ENCODE measurements at regions not wholly inside any gene's neighbourhood (a gene's known extent, or its start where the extent isn't known, plus 50 kb on each side); places are given as distances from the start of the nearest gene placed in this dataset.

DNA sequence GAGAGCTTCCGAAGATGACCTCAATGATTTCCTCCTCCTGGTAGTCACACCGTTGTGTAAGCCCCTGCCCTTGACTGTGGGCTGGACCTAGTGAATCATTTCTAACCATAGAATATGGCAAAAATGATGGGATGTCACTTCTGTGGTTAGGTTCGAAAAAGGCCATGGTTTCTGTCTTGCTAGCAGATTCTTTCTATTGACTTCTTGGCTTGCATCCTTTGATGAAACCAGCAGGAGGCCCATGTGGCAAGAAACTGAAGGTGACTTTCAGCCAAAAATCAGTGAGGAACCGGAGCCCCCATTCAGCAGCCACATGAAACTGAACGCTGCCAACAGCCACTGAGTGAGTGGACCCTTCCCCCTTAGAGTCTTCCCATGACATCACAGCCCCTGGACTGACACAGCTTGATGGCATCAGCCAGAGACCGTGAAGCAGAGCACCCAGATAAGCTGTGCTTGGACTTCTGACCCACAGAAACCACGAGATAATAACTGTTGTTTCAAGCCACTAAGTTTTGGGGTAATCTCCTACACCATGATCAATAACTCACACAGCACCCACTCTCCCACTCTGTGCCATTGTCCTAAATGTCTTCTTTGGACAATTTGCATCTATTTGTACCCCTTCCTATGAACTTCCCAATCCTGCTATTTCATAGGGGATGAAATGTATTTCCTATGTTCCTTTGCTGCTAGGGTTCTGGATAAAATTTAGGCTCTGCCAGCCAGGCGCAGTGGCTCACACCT, 148.0 kb upstream of the STX18 start:
- DNase-seq, result peak; percentile 31

DNA sequence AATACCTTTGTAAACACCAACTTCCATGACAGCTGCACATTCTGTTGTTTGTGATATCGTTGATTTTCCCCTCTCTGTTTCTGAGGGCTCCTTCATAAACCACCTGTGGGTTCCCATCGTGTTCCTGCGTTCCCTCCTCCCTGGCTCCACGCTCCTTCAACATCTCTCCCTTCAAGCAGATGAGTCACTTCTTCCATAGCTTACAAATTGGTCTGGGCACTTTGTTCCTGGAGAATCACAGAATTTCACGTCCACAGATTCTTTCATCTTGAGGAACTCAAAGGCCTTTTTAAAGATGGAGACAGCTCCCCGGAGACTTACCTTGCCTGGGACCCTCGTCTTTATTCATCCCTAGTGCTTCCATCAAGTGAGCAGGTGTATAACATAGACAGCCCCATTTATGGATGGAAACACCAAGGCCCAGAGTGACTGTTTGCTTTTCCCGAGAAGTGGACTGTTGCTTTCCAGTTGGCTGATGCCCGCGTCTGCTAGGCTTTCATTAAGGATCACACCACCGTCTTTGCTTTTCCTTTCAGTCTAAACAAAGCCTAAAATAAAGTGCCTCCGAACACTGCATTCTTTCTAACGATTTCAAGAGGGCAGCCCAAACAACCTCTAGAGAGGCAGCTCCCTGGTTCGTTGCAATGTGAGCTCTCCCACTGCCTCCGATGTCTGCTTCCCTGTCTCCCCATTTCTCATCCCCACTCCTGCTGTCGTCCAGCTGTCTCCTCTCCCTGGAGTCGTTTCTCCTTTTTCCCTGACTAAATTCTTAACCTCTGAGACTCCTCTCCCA, 146.3 kb upstream of the STX18 start:
- DNase-seq, result no peak

GRCh38 chr4:4687100-4687499, 145.3 kb upstream of the STX18 start:
- no peak for DNase-seq

GRCh38 chr4:4685810-4686795, 144.3 kb upstream of the STX18 start:
- DNase-seq, result no peak

- no peak for DNase-seq
Observed at GRCh38 chr4:4681653-4682052, 139.8 kb upstream of the STX18 start.

GRCh38 chr4:4680758-4681157, 138.9 kb upstream of the STX18 start:
- DNase-seq, result no peak

- DNase-seq, result no peak
Observed at GRCh38 chr4:4680243-4680642, 138.4 kb upstream of the STX18 start.

GRCh38 chr4:4677556-4678522, 136.0 kb upstream of the STX18 start:
- no peak for DNase-seq

GRCh38 chr4:4675641-4676040, 133.8 kb upstream of the STX18 start:
- DNase-seq, result no peak

DNA sequence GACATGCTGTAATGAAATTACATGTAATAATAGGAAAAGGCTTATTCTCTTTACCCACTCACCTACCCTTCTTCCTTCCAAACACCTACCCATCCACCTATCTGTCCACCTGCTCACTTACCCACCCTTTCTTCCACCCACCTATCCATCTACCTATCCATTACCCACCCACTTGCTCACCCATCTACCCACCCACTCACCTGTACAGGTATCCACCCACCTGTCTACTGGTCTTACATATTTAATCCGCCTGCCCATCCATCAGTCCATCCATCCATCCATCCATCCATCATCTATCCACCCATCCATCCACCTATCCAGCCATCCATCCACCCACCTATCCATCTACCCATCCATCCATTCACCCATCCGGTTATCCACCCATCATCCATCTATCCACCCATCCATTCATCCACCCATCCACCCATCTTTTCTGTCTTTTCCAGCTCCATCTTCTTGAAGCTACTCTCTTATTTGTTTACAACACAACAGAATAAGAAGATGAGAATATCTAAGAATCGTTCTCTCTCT, 133.3 kb upstream of the STX18 start:
- no peak for DNase-seq

DNA sequence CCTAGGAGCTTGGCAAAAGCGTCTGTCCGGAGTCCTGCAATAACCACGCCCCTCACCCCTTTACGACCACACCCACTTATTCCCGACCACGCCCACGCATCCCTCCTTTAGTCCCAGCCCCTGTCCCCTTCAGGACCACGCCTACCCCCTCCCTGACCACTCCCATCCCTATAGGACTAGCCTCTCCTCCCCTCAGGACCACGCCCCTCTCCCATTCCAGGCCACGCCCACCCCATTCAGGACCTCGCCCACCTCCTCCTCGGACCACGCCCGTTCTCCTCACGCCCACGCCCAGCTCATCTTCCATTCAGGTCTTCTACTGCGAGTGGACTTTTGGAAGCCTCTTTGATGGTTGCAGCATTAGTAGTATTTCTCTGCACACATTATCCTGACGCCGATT, 131.2 kb upstream of the STX18 start:
- DNase-seq, result no peak

DNA sequence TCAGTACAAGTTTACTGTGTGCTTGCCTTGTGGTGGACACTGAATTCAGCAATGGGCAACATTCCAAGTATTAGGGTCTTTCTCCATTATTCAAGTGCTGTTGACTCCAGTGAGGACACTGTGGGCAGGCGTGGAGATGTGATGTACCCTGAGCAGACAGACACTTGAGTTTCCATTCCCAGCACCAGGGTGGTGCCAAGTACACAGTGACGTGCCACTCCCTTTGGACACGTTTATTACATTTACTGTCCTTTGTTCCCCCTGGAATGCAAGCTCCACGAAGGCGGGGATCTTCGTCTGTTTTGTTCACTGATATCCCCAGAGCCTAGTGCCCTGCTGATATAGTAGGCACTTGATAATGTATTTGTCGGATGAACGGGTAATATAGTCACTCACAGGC, 130.6 kb upstream of the STX18 start:
- no peak for DNase-seq

DNA sequence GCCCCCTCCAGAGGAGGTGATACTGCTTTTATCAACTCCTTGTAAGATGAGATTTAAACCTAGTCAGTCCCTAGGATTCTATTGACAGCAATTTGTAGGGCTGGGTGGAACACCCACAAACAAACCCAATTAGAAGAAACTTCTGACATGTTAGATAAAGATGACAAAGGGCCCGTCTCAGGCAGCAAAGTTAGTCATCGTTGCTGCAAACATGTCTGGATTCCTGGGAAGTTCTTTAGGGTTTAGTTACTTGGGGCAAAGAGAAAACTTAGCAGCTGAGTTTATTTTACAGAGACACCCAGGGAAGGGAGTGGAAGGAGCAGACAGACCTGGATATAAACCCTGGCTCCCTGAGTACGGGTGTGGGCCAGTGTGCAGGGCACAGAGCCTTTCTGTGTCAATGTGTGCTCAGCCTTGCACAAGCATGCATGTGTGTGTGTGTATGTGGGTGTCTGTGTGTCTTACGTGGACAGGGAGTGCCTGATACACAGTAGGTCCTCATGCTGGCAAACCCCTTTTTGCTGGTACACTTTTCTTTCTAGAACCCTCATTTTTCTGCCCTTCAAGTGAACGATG, 130.0 kb upstream of the STX18 start:
- DNase-seq, result no peak

GRCh38 chr4:4670869-4671268, 129.0 kb upstream of the STX18 start:
- no peak for DNase-seq

- DNase-seq, result no peak
Observed at GRCh38 chr4:4668355-4669210, 126.7 kb upstream of the STX18 start.

GRCh38 chr4:4667622-4668081, 125.8 kb upstream of the STX18 start:
- no peak for DNase-seq

- DNase-seq, result no peak
Observed at GRCh38 chr4:4666693-4667621, 125.1 kb upstream of the STX18 start.

GRCh38 chr4:4666187-4666586, 124.3 kb upstream of the STX18 start:
- no peak for DNase-seq

DNA sequence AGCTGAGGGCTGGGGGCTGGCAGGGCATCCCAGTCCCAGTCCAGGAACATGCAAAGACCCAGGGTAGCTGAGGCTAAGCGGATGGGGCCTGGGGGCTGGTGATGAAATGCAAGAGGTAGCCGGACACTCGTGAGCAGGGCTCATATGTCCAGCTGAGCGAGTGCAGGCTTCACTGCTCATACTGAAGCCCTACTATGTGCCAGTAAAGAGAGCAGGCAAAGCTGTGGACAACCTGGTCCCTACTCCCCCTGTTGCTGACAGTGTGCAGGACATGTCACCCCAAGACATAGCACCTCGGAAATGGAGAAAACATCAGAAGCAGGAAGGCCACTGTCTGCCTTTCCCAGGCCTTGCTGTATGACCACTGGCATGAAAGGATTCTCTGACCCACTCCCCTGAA, 122.4 kb upstream of the STX18 start:
- DNase-seq, result no peak
